OCI-LY1 (cell line): ENCODE measurements at regions not wholly inside any gene's neighbourhood (a gene's known extent, or its start where the extent isn't known, plus 50 kb on each side); places are given as distances from the start of the nearest gene placed in this dataset.

Experiments
- H2AFZ ChIP-seq: fragments of 200-600 bp; sonication (generic), shearing (Covaris generic); 2 replicates; pipeline ENCODE4 v1.6.0; 2014; ENCODE audit warnings: antibody characterized with exemption, mild to moderate bottlenecking, low read length
- H3F3A ChIP-seq: fragments of 200-600 bp; sonication (generic), shearing (Covaris generic); 2 replicates; pipeline ENCODE4 v1.6.0; 2014; ENCODE audit warnings: mild to moderate bottlenecking, antibody characterized with exemption, low read length, moderate library complexity; ENCODE audit not compliant: insufficient read depth
- H3K27ac ChIP-seq: fragments of 200-600 bp; sonication (generic); 2 replicates; pipeline ENCODE4 v1.5.1; 2014; ENCODE audit warnings: low read length, mixed run types, mild to moderate bottlenecking, low read depth; ENCODE audit not compliant: poor library complexity, severe bottlenecking
- H3K27me3 ChIP-seq: fragments of 200-600 bp; sonication (generic); 2 replicates; pipeline ENCODE4 v1.6.0; 2014; ENCODE audit warnings: antibody characterized with exemption, mild to moderate bottlenecking, low read length, moderate library complexity; ENCODE audit not compliant: insufficient read depth
- H3K36me3 ChIP-seq: fragments of 200-600 bp; sonication (generic); 2 replicates; pipeline ENCODE4 v1.6.1; 2014; ENCODE audit warnings: mild to moderate bottlenecking, antibody characterized with exemption, low read length, moderate library complexity, mixed read lengths; ENCODE audit not compliant: insufficient read depth
- H3K4me1 ChIP-seq: fragments of 200-600 bp; sonication (generic); 2 replicates; pipeline ENCODE4 v1.5.1; 2014; ENCODE audit warnings: mild to moderate bottlenecking, low read length, moderate library complexity; ENCODE audit not compliant: insufficient read depth, severe bottlenecking
- H3K4me2 ChIP-seq: fragments of 200-600 bp; sonication (generic), shearing (Covaris generic); 2 replicates; pipeline ENCODE4 v1.6.1; 2014; ENCODE audit warnings: low read length
- H3K4me3 ChIP-seq: fragments of 200-600 bp; sonication (generic); 2 replicates; pipeline ENCODE4 v1.5.1; 2014; ENCODE audit warnings: low read length, low read depth, mild to moderate bottlenecking, mixed read lengths; ENCODE audit not compliant: poor library complexity, severe bottlenecking
- H3K79me2 ChIP-seq: fragments of 200-600 bp; shearing (Covaris generic); 2 replicates; pipeline ENCODE4 v1.6.1; 2016; ENCODE audit warnings: mixed run types, low read length, mixed read lengths; ENCODE audit not compliant: insufficient read depth
- H3K9ac ChIP-seq: fragments of 200-600 bp; sonication (generic), shearing (Covaris generic); 2 replicates; pipeline ENCODE4 v1.6.1; 2014; ENCODE audit warnings: mild to moderate bottlenecking, low read length, mixed read lengths
- H3K9me2 ChIP-seq: fragments of 200-600 bp; sonication (generic), shearing (Covaris generic); 2 replicates; pipeline ENCODE4 v1.6.1; 2014; ENCODE audit warnings: low read depth, mild to moderate bottlenecking, low read length, mixed read lengths
- H3K9me3 ChIP-seq: fragments of 200-600 bp; shearing (Covaris generic); 2 replicates; pipeline ENCODE4 v1.6.1; 2014; ENCODE audit warnings: low read length, mixed read lengths
- H4K20me1 ChIP-seq: fragments of 200-600 bp; sonication (generic), shearing (Covaris generic); 2 replicates; pipeline ENCODE4 v1.6.0; 2016; ENCODE audit warnings: mild to moderate bottlenecking, low read length; ENCODE audit not compliant: insufficient read depth
- CTCF ChIP-seq: fragments of 200-600 bp; sonication (generic), shearing (Covaris generic); IDR thresholded peaks from 2 replicates; pipeline ENCODE4 v1.5.1; 2017; ENCODE audit warnings: mild to moderate bottlenecking, antibody characterized with exemption, low read length, moderate library complexity, mixed read lengths
- EZH2 ChIP-seq: fragments of 200-600 bp; sonication (generic), shearing (Covaris generic); IDR thresholded peaks from 2 replicates; pipeline ENCODE4 v1.8.0; 2017; ENCODE audit warnings: borderline replicate concordance, mixed run types, mild to moderate bottlenecking, antibody characterized with exemption, low read length, moderate library complexity, mixed read lengths

GRCh38 chr3:178457511-178457910, 78.7 kb upstream of the KCNMB2 start:
- H3K4me3 ChIP-seq, result no peak overlapping the region
- H3K4me1 ChIP-seq, result no peaks in the 10 kb centered on the region
- no peaks in the 10 kb centered on the region for H4K20me1 ChIP-seq
- no peaks in the 10 kb centered on the region for H3K9me3 ChIP-seq
- no peaks in the 10 kb centered on the region for H3K27me3 ChIP-seq
- no peaks in the 10 kb centered on the region for H3K79me2 ChIP-seq
- no peaks in the 10 kb centered on the region for H3F3A ChIP-seq
- no peak overlapping the region for H2AFZ ChIP-seq
- H3K27ac ChIP-seq, result no peak overlapping the region
- H3K36me3 ChIP-seq, result no peaks in the 10 kb centered on the region
- no peak overlapping the region for H3K4me2 ChIP-seq
- TF ChIP-seq CTCF (no peak), EZH2 (no peak)
- H3K9me2 ChIP-seq, result no peaks in the 10 kb centered on the region
- no peak overlapping the region for H3K9ac ChIP-seq

- no peaks in the 10 kb centered on the region for H3K79me2 ChIP-seq
- H4K20me1 ChIP-seq, result no peaks in the 10 kb centered on the region
- TF ChIP-seq EZH2 (no peak), CTCF (no peak)
- no peak overlapping the region for H3K9ac ChIP-seq
- no peaks in the 10 kb centered on the region for H3K27me3 ChIP-seq
- H3K36me3 ChIP-seq, result no peaks in the 10 kb centered on the region
- no peak overlapping the region for H3K4me3 ChIP-seq
- no peaks in the 10 kb centered on the region for H3K4me1 ChIP-seq
- no peaks in the 10 kb centered on the region for H3K9me3 ChIP-seq
- H3K4me2 ChIP-seq, result no peak overlapping the region
- no peaks in the 10 kb centered on the region for H3F3A ChIP-seq
- H3K27ac ChIP-seq, result no peak overlapping the region
- no peak overlapping the region for H2AFZ ChIP-seq
- no peaks in the 10 kb centered on the region for H3K9me2 ChIP-seq
Measured at GRCh38 chr3:178458313-178459037, 77.8 kb upstream of the KCNMB2 start.

- Histone ChIP-seq H2AFZ (no peak overlapping the region), H4K20me1 (no peaks in the 10 kb centered on the region), H3K27ac (no peak overlapping the region), H3K9me2 (no peaks in the 10 kb centered on the region), H3F3A (no peaks in the 10 kb centered on the region), H3K79me2 (no peaks in the 10 kb centered on the region), H3K36me3 (no peaks in the 10 kb centered on the region), H3K9ac (no peak overlapping the region), H3K27me3 (no peaks in the 10 kb centered on the region), H3K4me3 (no peak overlapping the region), H3K4me2 (no peak overlapping the region), H3K4me1 (no peaks in the 10 kb centered on the region), H3K9me3 (no peaks in the 10 kb centered on the region)
- TF ChIP-seq CTCF, result no peak
- no peak for TF ChIP-seq EZH2
Measured at GRCh38 chr3:178459038-178459410, 77.2 kb upstream of the KCNMB2 start.
